Colonic mucosa (tissue), 4 donors: ENCODE measurements at regions not wholly inside any gene's neighbourhood (a gene's known extent, or its start where the extent isn't known, plus 50 kb on each side); places are given as distances from the start of the nearest gene placed in this dataset.
"Not testable (repeated sequence)": the region's sequence is repeated elsewhere in the genome, so short reads cannot be mapped to it uniquely, and the experiment has no call there.

Experiments used
- DNase-seq: peaks from one replicate; pipeline ENCODE4 v3.0.0-alpha.2; 2020
- H3K27ac ChIP-seq: fragments of 200-600 bp; one replicate; pipeline ENCODE4 v1.8.0; 2021
- H3K27me3 ChIP-seq: fragments of 200-600 bp; one replicate; pipeline ENCODE4 v1.8.0; 2021
- H3K36me3 ChIP-seq: fragments of 200-600 bp; one replicate; pipeline ENCODE4 v1.8.0; 2021
- H3K4me1 ChIP-seq: fragments of 200-600 bp; one replicate; pipeline ENCODE4 v1.8.0; 2021; ENCODE audit warnings: mild to moderate bottlenecking
- H3K4me3 ChIP-seq: fragments of 200-600 bp; one replicate; pipeline ENCODE4 v1.8.0; 2021
- H3K9ac ChIP-seq, 2 donors: one replicate each; pipeline ENCODE4 v1.7.0; 2013; ENCODE audit warnings: control low read depth in 2 of 2, low read depth in 2 of 2, low read length in 2 of 2
- H3K9me3 ChIP-seq: fragments of 200-600 bp; one replicate; pipeline ENCODE4 v1.8.0; 2021
- intact Hi-C: fragments of 100-400 bp; cut with DNase I; formaldehyde crosslinking; loops from one replicate; pipeline ENCODE4 v1.14.1; 2022
- TF ChIP-seq, protein P1 (sequence below): fragments of 200-600 bp; IDR thresholded peaks from one replicate; pipeline ENCODE4 v1.8.0; 2022; ENCODE audit warnings: antibody characterized with exemption, mild to moderate bottlenecking
- donor health status: healthy.
- donor health status: DM: no; HTN: no; CAD: no.
- donor health status: DM: no; HTN: no; CAD: no.

DNA sequence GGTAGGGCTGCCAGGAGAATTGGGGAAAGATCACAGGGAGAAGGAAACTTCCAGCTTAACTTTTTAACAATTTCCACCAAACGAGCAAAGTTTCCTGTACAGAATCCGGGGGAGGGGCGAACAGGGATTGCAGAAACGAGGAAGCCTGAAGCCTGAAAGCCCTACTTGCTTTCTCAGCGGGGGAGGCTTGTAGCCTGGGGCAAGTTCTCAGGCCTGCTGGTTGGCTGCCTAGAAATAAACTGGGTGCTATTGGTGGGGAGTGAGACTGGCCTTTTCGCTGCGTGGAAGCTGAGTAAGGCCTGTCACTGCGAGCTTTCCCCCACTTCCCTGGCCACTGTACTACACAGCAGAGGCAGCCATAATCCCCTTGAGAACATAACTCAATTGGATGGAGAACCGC, 110.8 kb upstream of the ATP8A1 start:
- no peaks in the 10 kb centered on the region for H3K36me3 ChIP-seq
- no peaks in the 10 kb centered on the region for H3K9me3 ChIP-seq
- no peaks in the 10 kb centered on the region for H3K27me3 ChIP-seq
- TF ChIP-seq, protein P1, sequence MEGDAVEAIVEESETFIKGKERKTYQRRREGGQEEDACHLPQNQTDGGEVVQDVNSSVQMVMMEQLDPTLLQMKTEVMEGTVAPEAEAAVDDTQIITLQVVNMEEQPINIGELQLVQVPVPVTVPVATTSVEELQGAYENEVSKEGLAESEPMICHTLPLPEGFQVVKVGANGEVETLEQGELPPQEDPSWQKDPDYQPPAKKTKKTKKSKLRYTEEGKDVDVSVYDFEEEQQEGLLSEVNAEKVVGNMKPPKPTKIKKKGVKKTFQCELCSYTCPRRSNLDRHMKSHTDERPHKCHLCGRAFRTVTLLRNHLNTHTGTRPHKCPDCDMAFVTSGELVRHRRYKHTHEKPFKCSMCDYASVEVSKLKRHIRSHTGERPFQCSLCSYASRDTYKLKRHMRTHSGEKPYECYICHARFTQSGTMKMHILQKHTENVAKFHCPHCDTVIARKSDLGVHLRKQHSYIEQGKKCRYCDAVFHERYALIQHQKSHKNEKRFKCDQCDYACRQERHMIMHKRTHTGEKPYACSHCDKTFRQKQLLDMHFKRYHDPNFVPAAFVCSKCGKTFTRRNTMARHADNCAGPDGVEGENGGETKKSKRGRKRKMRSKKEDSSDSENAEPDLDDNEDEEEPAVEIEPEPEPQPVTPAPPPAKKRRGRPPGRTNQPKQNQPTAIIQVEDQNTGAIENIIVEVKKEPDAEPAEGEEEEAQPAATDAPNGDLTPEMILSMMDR, result no peak
- intact Hi-C loops, result no loop called here
- DNase-seq, result no peak
- no peak overlapping the region for H3K27ac ChIP-seq
- H3K4me1 ChIP-seq, result no peaks in the 10 kb centered on the region
- no peak overlapping the region for H3K4me3 ChIP-seq
- H3K9ac ChIP-seq, result no peak overlapping the region

GRCh38 chr4:42761804-42762203, 104.9 kb upstream of the ATP8A1 start:
- H3K4me1 ChIP-seq, result no peaks in the 10 kb centered on the region
- no peak for DNase-seq
- no peaks in the 10 kb centered on the region for H3K27me3 ChIP-seq
- H3K27ac ChIP-seq, result no peak overlapping the region
- intact Hi-C loops, result no loop called here
- no peak overlapping the region for H3K4me3 ChIP-seq
- H3K9ac ChIP-seq, result no peak overlapping the region
- no peaks in the 10 kb centered on the region for H3K9me3 ChIP-seq
- no peaks in the 10 kb centered on the region for H3K36me3 ChIP-seq
- TF ChIP-seq, protein P1, result no peak

GRCh38 chr4:42754965-42755364, 98.1 kb upstream of the ATP8A1 start:
- not testable (repeated sequence) for H3K4me3 ChIP-seq, H3K27me3 ChIP-seq, H3K27ac ChIP-seq, H3K9me3 ChIP-seq, H3K4me1 ChIP-seq, H3K9ac ChIP-seq, DNase-seq, H3K36me3 ChIP-seq
- intact Hi-C loops, result loop anchor here (10.0 kb wide), 1 partner anchor 190 kb away; no protein-coding TSS in a partner anchor

- no peak overlapping the region for H3K4me3 ChIP-seq
- TF ChIP-seq, protein P1, result no peak
- H3K27ac ChIP-seq, result no peak overlapping the region
- no peaks in the 10 kb centered on the region for H3K27me3 ChIP-seq
- H3K4me1 ChIP-seq, result no peaks in the 10 kb centered on the region
- no peak for DNase-seq
- H3K9ac ChIP-seq, result no peak overlapping the region
- intact Hi-C loops, result loop anchor here (10.0 kb wide), 1 partner anchor 187 kb away; no protein-coding TSS in a partner anchor
- H3K36me3 ChIP-seq, result no peaks in the 10 kb centered on the region
- no peaks in the 10 kb centered on the region for H3K9me3 ChIP-seq
These were observed 94.7 kb upstream of the ATP8A1 start for GRCh38 chr4:42751587-42751986.

DNA sequence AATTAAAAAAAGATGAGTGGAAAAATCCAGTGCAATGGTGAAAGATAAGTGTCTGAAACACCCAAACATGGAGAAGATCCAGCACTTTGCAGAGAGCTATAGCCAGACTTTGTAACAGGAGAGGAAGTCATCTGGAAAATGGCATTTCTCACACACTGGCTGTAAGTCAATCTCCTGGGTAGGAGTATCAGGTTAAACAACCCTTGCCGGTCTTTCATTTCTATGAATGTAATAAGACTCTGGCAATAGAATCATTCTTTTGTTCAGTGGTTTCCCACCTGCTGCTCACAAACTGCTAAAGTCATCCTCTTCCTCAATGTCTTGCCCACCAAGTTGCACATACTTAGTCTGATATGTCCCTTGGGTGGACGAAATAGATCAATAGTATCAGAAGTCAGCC, 94.0 kb upstream of the ATP8A1 start:
- Histone ChIP-seq H3K9ac (no peak overlapping the region), H3K4me1 (no peaks in the 10 kb centered on the region), H3K4me3 (no peak overlapping the region), H3K27ac (no peak overlapping the region), H3K36me3 (no peaks in the 10 kb centered on the region), H3K27me3 (no peaks in the 10 kb centered on the region), H3K9me3 (no peaks in the 10 kb centered on the region)
- intact Hi-C loops, result loop anchor here (10.0 kb wide), 1 partner anchor 186 kb away; no protein-coding TSS in a partner anchor
- TF ChIP-seq, protein P1, result no peak
- DNase-seq, result no peak

- no peak overlapping the region for H3K4me3 ChIP-seq
- no peaks in the 10 kb centered on the region for H3K36me3 ChIP-seq
- no peak overlapping the region for H3K9ac ChIP-seq
- H3K27ac ChIP-seq, result no peak overlapping the region
- no peak for DNase-seq
- no peaks in the 10 kb centered on the region for H3K27me3 ChIP-seq
- H3K4me1 ChIP-seq, result no peaks in the 10 kb centered on the region
- TF ChIP-seq, protein P1, result no peak
- intact Hi-C loops, result loop anchor here (10.0 kb wide), 1 partner anchor 185 kb away; no protein-coding TSS in a partner anchor
- no peaks in the 10 kb centered on the region for H3K9me3 ChIP-seq
These were observed 93.2 kb upstream of the ATP8A1 start for GRCh38 chr4:42750091-42750490.
